PC-3 (cell line): ENCODE measurements at regions not wholly inside any gene's neighbourhood (a gene's known extent, or its start where the extent isn't known, plus 50 kb on each side); places are given as distances from the start of the nearest gene placed in this dataset.

Experiments used
- ATAC-seq: fragments of 200-7000 bp; cut with Tn5 transposase; 2 replicates; pipeline ENCODE4 v1.9.1; 2020; ENCODE audit warnings: mild to moderate bottlenecking, moderate library complexity
- BruUV-seq: library from RNA; stranded (reverse); fragments of 400-500 nt; replicated peaks from 2 replicates; lab custom pipeline; 2021; lab: Mats Ljungman, UMichigan
- CTCF ChIA-PET: fragments of 300-600 bp; sonication (Branson Sonifier 250); formaldehyde crosslinking; loops from one replicate; lab custom pipeline; 2022; ENCODE audit warnings: antibody characterized with exemption; lab: Charles Lee
- POLR2A ChIA-PET: fragments of 300-600 bp; sonication (Branson Sonifier 250); formaldehyde crosslinking; loops from one replicate; lab custom pipeline; 2022; ENCODE audit warnings: antibody characterized with exemption; ENCODE audit not compliant: unreplicated experiment; lab: Charles Lee
- DNase-seq: peaks from one replicate; pipeline ENCODE4 v3.0.0-alpha.2; 2015
- H2AFZ ChIP-seq: fragments of 300-600 bp; sonication (generic); 2 replicates; pipeline ENCODE4 v1.6.0; 2016; ENCODE audit warnings: antibody characterized with exemption, low read length
- H3F3A ChIP-seq: fragments of 300-600 bp; sonication (generic); one replicate; pipeline ENCODE4 v1.6.0; 2017; ENCODE audit warnings: antibody characterized with exemption, low read length, control low read depth, mild to moderate bottlenecking; ENCODE audit not compliant: unreplicated experiment
- H3K27ac ChIP-seq: fragments of 300-600 bp; sonication (generic); 2 replicates; pipeline ENCODE4 v1.5.1; 2016; ENCODE audit warnings: mild to moderate bottlenecking, low read length
- H3K27me3 ChIP-seq: fragments of 300-600 bp; sonication (generic); 2 replicates; pipeline ENCODE4 v1.6.1; 2016; ENCODE audit warnings: low read length, mixed read lengths
- H3K36me3 ChIP-seq: fragments of 300-600 bp; sonication (generic); 2 replicates; pipeline ENCODE4 v1.6.1; 2016; ENCODE audit warnings: low read depth, mixed run types, low read length, mixed read lengths
- H3K4me1 ChIP-seq: fragments of 300-600 bp; sonication (generic); 2 replicates; pipeline ENCODE4 v1.5.1; 2016; ENCODE audit warnings: low read length; ENCODE audit not compliant: insufficient read depth
- H3K4me2 ChIP-seq: fragments of 300-600 bp; sonication (generic); 2 replicates; pipeline ENCODE4 v1.6.0; 2016; ENCODE audit warnings: low read length
- H3K4me3 ChIP-seq: fragments of 300-600 bp; sonication (generic); 2 replicates; pipeline ENCODE4 v1.5.1; 2016; ENCODE audit warnings: mild to moderate bottlenecking, low read length, mixed read lengths
- H3K79me2 ChIP-seq: fragments of 300-600 bp; sonication (generic); 2 replicates; pipeline ENCODE4 v1.6.1; 2017; ENCODE audit warnings: low read length, mixed read lengths
- H3K9ac ChIP-seq: fragments of 300-600 bp; sonication (generic); 2 replicates; pipeline ENCODE4 v1.6.0; 2016; ENCODE audit warnings: mild to moderate bottlenecking, low read length
- H3K9me2 ChIP-seq: fragments of 300-600 bp; sonication (generic); replicated peaks from 2 replicates; pipeline ENCODE4 v1.6.1; 2016; ENCODE audit warnings: mixed run types, low read length, mixed read lengths
- H3K9me3 ChIP-seq: fragments of 300-600 bp; sonication (generic); 2 replicates; pipeline ENCODE4 v1.6.1; 2016; ENCODE audit warnings: low read length, mixed read lengths
- H4K20me1 ChIP-seq: fragments of 300-600 bp; sonication (generic); 2 replicates; pipeline ENCODE4 v1.6.1; 2016; ENCODE audit warnings: low read length, mixed read lengths
- EZH2 ChIP-seq: fragments of 300-600 bp; sonication (generic); IDR thresholded peaks from one replicate; pipeline ENCODE4 v1.6.1; 2017; ENCODE audit warnings: antibody characterized with exemption, mild to moderate bottlenecking, low read length; ENCODE audit not compliant: unreplicated experiment
- EZH2phosphoT487 ChIP-seq: fragments of 300-600 bp; sonication (generic); IDR thresholded peaks from 2 replicates; pipeline ENCODE4 v1.6.1; 2018; ENCODE audit warnings: mild to moderate bottlenecking, antibody characterized with exemption, low read length, borderline replicate concordance
- intact Hi-C: fragments of 100-400 bp; cut with micrococcal nuclease; formaldehyde crosslinking; loops from 2 replicates; pipeline ENCODE4 v1.9.0; 2023
- TF ChIP-seq, protein P1 (sequence below): fragments of 300-600 bp; sonication (generic); conservative IDR thresholded peaks from 2 replicates; pipeline ENCODE4 v1.5.1; 2017; ENCODE audit warnings: antibody characterized with exemption, low read depth, mild to moderate bottlenecking, low read length

GRCh38 chr12:3951380-3952135 lies 78.4 kb upstream of the PARP11 start:
- Histone ChIP-seq H2AFZ (no peak overlapping the region), H3K4me3 (no peak overlapping the region), H3K4me1 (no peaks in the 10 kb centered on the region), H3K27ac (no peak overlapping the region), H3K9me3 (no peaks in the 10 kb centered on the region), H4K20me1 (no peaks in the 10 kb centered on the region), H3K36me3 (no peaks in the 10 kb centered on the region), H3K27me3 (peaks cover 26% of the 10 kb centered on the region), H3K79me2 (no peaks in the 10 kb centered on the region), H3K4me2 (no peak overlapping the region), H3K9ac (no peak overlapping the region), H3K9me2 (no peaks in the 10 kb centered on the region), H3F3A (no peaks in the 10 kb centered on the region)
- ChIA-PET CTCF (no interaction called here), POLR2A (no interaction called here)
- DNase-seq (no peak), ATAC-seq (no peak)
- intact Hi-C loops = no loop called here
- no peak for TF ChIP-seq EZH2
- TF ChIP-seq EZH2phosphoT487 = no peak
- TF ChIP-seq, protein P1, sequence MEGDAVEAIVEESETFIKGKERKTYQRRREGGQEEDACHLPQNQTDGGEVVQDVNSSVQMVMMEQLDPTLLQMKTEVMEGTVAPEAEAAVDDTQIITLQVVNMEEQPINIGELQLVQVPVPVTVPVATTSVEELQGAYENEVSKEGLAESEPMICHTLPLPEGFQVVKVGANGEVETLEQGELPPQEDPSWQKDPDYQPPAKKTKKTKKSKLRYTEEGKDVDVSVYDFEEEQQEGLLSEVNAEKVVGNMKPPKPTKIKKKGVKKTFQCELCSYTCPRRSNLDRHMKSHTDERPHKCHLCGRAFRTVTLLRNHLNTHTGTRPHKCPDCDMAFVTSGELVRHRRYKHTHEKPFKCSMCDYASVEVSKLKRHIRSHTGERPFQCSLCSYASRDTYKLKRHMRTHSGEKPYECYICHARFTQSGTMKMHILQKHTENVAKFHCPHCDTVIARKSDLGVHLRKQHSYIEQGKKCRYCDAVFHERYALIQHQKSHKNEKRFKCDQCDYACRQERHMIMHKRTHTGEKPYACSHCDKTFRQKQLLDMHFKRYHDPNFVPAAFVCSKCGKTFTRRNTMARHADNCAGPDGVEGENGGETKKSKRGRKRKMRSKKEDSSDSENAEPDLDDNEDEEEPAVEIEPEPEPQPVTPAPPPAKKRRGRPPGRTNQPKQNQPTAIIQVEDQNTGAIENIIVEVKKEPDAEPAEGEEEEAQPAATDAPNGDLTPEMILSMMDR = no peak
- no TSS peak for BruUV-seq

GRCh38 chr12:3950714-3951320 lies 77.6 kb upstream of the PARP11 start:
- CTCF ChIA-PET = no interaction called here
- Histone ChIP-seq H3K4me2 (no peak overlapping the region), H3K9me3 (no peaks in the 10 kb centered on the region), H3K4me3 (no peak overlapping the region), H3F3A (no peaks in the 10 kb centered on the region), H2AFZ (no peak overlapping the region), H3K9me2 (no peaks in the 10 kb centered on the region), H3K27me3 (peaks cover 34% of the 10 kb centered on the region), H3K9ac (no peak overlapping the region), H4K20me1 (no peaks in the 10 kb centered on the region), H3K36me3 (no peaks in the 10 kb centered on the region), H3K4me1 (no peaks in the 10 kb centered on the region), H3K79me2 (no peaks in the 10 kb centered on the region), H3K27ac (no peak overlapping the region)
- POLR2A ChIA-PET = no interaction called here
- DNase-seq = no peak
- BruUV-seq = no TSS peak
- TF ChIP-seq EZH2 (no peak), EZH2phosphoT487 (no peak)
- TF ChIP-seq, protein P1 = no peak
- no peak for ATAC-seq
- intact Hi-C loops = no loop called here

DNA sequence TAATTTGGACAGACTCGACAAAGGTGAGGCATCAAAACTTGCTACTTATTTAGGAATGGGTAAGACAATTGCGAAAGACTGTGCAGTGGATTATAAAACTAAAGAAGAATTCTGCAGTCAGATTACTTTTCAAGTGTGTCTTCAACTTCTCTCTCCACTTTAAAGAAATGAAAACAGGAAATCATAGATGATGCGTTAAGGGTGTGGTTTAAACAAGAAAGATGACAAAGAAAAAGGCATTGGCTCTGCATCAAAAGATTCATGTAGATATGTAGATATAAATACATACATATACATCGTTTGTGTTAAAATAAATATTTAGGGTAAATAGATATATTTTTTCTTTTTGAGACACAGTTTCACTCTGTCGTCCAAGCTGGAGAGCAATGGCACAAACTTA lies 74.6 kb upstream of the PARP11 start:
- TF ChIP-seq EZH2 = no peak
- H3K9ac ChIP-seq = no peak overlapping the region
- peaks cover 47% of the 10 kb centered on the region for H3K27me3 ChIP-seq
- H3K4me3 ChIP-seq = no peak overlapping the region
- H3K27ac ChIP-seq = no peak overlapping the region
- ChIA-PET POLR2A (no interaction called here), CTCF (no interaction called here)
- H4K20me1 ChIP-seq = no peaks in the 10 kb centered on the region
- no peak overlapping the region for H3K4me2 ChIP-seq
- no peaks in the 10 kb centered on the region for H3K36me3 ChIP-seq
- H3K9me3 ChIP-seq = no peaks in the 10 kb centered on the region
- no peaks in the 10 kb centered on the region for H3K79me2 ChIP-seq
- intact Hi-C loops = no loop called here
- H3K4me1 ChIP-seq = no peaks in the 10 kb centered on the region
- H3K9me2 ChIP-seq = no peaks in the 10 kb centered on the region
- H3F3A ChIP-seq = no peaks in the 10 kb centered on the region
- no peak overlapping the region for H2AFZ ChIP-seq
- no peak for DNase-seq
- ATAC-seq = no peak
- BruUV-seq = no TSS peak
